ENCODE measurements at regions not wholly inside any gene's neighbourhood (a gene's known extent, or its start where the extent isn't known, plus 50 kb on each side); places are given as distances from the start of the nearest gene placed in this dataset.

- Histone ChIP-seq H3K9ac (ENCODE audit: insufficient read depth, low read length) (no peak overlapping the region), H3K4me2 (ENCODE audit: extremely low read depth, insufficient read depth, low read length) (no peak overlapping the region), H3K9me3 (ENCODE audit: control insufficient read depth, insufficient read depth, low read depth, low read length) (no peaks in the 10 kb centered on the region), H3K36me3 (ENCODE audit: control insufficient read depth, insufficient read depth, low read length) (no peaks in the 10 kb centered on the region), H4K20me1 (ENCODE audit: control insufficient read depth, extremely low read depth, insufficient read depth, low read length) (no peaks in the 10 kb centered on the region), H3K79me2 (ENCODE audit: control insufficient read depth, insufficient read depth, low read length) (no peaks in the 10 kb centered on the region), H3K27me3 (ENCODE audit: control insufficient read depth, insufficient read depth, low read length) (no peaks in the 10 kb centered on the region), H3K4me3 (replicated peaks in 1 of 4; ENCODE audit: control extremely low read depth in 1 of 4, insufficient read depth in 1 of 4, low read depth in 3 of 4, low read length in 4 of 4) (no peak overlapping the region), H3K27ac (ENCODE audit: insufficient read depth, low read length) (no peak overlapping the region), H2AFZ (ENCODE audit: low read length) (no peak overlapping the region), H3K4me1 (ENCODE audit: control insufficient read depth, extremely low read depth, insufficient read depth, low read length) (no peaks in the 10 kb centered on the region)
- DNase-seq (ENCODE audit: low read depth in 2 of 2): peak in 1 of 2 donors; percentile 51
- TF ChIP-seq, protein P1, sequence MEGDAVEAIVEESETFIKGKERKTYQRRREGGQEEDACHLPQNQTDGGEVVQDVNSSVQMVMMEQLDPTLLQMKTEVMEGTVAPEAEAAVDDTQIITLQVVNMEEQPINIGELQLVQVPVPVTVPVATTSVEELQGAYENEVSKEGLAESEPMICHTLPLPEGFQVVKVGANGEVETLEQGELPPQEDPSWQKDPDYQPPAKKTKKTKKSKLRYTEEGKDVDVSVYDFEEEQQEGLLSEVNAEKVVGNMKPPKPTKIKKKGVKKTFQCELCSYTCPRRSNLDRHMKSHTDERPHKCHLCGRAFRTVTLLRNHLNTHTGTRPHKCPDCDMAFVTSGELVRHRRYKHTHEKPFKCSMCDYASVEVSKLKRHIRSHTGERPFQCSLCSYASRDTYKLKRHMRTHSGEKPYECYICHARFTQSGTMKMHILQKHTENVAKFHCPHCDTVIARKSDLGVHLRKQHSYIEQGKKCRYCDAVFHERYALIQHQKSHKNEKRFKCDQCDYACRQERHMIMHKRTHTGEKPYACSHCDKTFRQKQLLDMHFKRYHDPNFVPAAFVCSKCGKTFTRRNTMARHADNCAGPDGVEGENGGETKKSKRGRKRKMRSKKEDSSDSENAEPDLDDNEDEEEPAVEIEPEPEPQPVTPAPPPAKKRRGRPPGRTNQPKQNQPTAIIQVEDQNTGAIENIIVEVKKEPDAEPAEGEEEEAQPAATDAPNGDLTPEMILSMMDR (conservative IDR thresholded peaks at IDR 0.05 in 1 of 2, IDR thresholded peaks at IDR 0.05 in 1 of 2; ENCODE audit: low read depth in 1 of 2, low read length in 2 of 2): no peak
- no peak for TF ChIP-seq EZH2 (IDR thresholded peaks at IDR 0.05; ENCODE audit: low read length, missing control alignments)
These were observed 129.5 kb upstream of the UMPS start for GRCh38 chr3:124600765-124601164.

DNA sequence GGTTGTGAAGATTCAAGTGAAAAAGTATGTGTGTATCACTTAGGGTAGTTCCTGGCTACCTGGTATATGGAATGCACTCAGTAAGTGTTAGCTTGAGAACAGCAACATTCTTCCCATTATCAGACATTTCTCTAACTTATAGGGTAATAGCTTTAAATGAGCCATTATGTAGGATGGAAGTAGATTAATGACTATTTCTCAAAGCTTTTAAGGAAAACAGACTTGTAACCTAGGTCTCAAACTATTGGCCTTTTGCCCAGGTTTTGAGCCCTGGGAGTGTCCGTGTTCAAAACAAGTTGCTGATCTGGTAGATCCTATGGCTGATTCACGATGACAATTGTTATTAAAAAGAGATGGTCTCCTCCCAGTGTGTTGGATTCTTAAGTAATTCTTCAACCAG lies 129.1 kb upstream of the UMPS start:
- Histone ChIP-seq H3K79me2 (ENCODE audit: control insufficient read depth, insufficient read depth, low read length) (no peaks in the 10 kb centered on the region), H3K9me3 (ENCODE audit: control insufficient read depth, insufficient read depth, low read depth, low read length) (no peaks in the 10 kb centered on the region), H3K9ac (ENCODE audit: insufficient read depth, low read length) (no peak overlapping the region), H3K4me1 (ENCODE audit: control insufficient read depth, extremely low read depth, insufficient read depth, low read length) (no peaks in the 10 kb centered on the region), H3K27me3 (ENCODE audit: control insufficient read depth, insufficient read depth, low read length) (no peaks in the 10 kb centered on the region), H3K36me3 (ENCODE audit: control insufficient read depth, insufficient read depth, low read length) (no peaks in the 10 kb centered on the region), H3K4me3 (replicated peaks in 1 of 4; ENCODE audit: control extremely low read depth in 1 of 4, insufficient read depth in 1 of 4, low read depth in 3 of 4, low read length in 4 of 4) (no peak overlapping the region), H3K27ac (ENCODE audit: insufficient read depth, low read length) (no peak overlapping the region), H4K20me1 (ENCODE audit: control insufficient read depth, extremely low read depth, insufficient read depth, low read length) (no peaks in the 10 kb centered on the region), H2AFZ (ENCODE audit: low read length) (no peak overlapping the region), H3K4me2 (ENCODE audit: extremely low read depth, insufficient read depth, low read length) (no peak overlapping the region)
- DNase-seq (ENCODE audit: low read depth in 2 of 2): peak; percentile 23 to 27
- TF ChIP-seq, protein P1 (conservative IDR thresholded peaks at IDR 0.05 in 1 of 2, IDR thresholded peaks at IDR 0.05 in 1 of 2; ENCODE audit: low read depth in 1 of 2, low read length in 2 of 2): no peak
- TF ChIP-seq EZH2 (IDR thresholded peaks at IDR 0.05; ENCODE audit: low read length, missing control alignments): no peak

DNA sequence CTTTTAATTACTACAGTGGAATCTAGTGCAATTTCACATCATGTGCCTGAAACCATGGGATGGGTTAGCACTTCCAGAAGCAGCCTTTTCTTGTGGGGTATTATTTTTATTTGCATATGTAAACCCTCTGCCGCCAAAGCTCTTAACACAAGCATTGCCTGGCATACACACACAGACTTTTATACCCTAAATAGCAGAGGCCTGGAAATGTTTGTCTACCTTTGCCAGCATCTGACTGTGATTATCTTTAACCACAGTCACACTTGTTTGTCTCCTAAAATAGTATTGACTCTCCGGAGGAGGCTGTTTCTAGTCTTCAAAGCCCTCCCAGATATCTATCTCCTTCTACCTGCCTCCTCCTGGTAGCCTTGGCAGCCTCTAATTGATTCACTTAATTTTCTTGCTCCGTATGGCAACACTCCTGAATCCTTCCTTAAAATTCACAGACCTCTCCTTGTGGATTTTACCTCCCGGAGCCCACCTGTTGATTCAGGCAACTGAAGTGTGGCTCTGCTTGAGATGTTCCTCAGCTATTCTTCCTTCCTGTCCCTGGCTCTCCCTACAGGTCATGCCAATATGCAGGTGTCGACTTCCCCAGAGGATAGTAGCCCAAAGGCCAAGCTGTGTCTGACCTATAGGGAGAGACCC lies 127.1 kb upstream of the UMPS start:
- no peaks in the 10 kb centered on the region for H4K20me1 ChIP-seq (ENCODE audit: control insufficient read depth, extremely low read depth, insufficient read depth, low read length)
- no peaks in the 10 kb centered on the region for H3K4me1 ChIP-seq (ENCODE audit: control insufficient read depth, extremely low read depth, insufficient read depth, low read length)
- H3K79me2 ChIP-seq (ENCODE audit: control insufficient read depth, insufficient read depth, low read length): no peaks in the 10 kb centered on the region
- no peaks in the 10 kb centered on the region for H3K36me3 ChIP-seq (ENCODE audit: control insufficient read depth, insufficient read depth, low read length)
- no peak overlapping the region for H3K4me2 ChIP-seq (ENCODE audit: extremely low read depth, insufficient read depth, low read length)
- no peaks in the 10 kb centered on the region for H3K9me3 ChIP-seq (ENCODE audit: control insufficient read depth, insufficient read depth, low read depth, low read length)
- H3K9ac ChIP-seq (ENCODE audit: insufficient read depth, low read length): no peak overlapping the region
- H3K4me3 ChIP-seq (replicated peaks in 1 of 4; ENCODE audit: control extremely low read depth in 1 of 4, insufficient read depth in 1 of 4, low read depth in 3 of 4, low read length in 4 of 4): no peak overlapping the region
- H3K27ac ChIP-seq (ENCODE audit: insufficient read depth, low read length): no peak overlapping the region
- no peaks in the 10 kb centered on the region for H3K27me3 ChIP-seq (ENCODE audit: control insufficient read depth, insufficient read depth, low read length)
- no peak overlapping the region for H2AFZ ChIP-seq (ENCODE audit: low read length)
- TF ChIP-seq, protein P1 (conservative IDR thresholded peaks at IDR 0.05 in 1 of 2, IDR thresholded peaks at IDR 0.05 in 1 of 2; ENCODE audit: low read depth in 1 of 2, low read length in 2 of 2): no peak
- no peak for TF ChIP-seq EZH2 (IDR thresholded peaks at IDR 0.05; ENCODE audit: low read length, missing control alignments)
- no peak for DNase-seq (ENCODE audit: low read depth in 2 of 2)

Measured in fibroblast of lung (primary cell).